CD4-positive, alpha-beta memory T cell (primary cell): ENCODE measurements at regions not wholly inside any gene's neighbourhood (a gene's known extent, or its start where the extent isn't known, plus 50 kb on each side); places are given as distances from the start of the nearest gene placed in this dataset.

ENCODE experiments used
- CTCF ChIA-PET: fragments of 350-600 bp; sonication (Branson Sonifier 250); formaldehyde crosslinking; loops from one replicate; lab custom pipeline; 2021; ENCODE audit warnings: inconsistent platforms; ENCODE audit not compliant: partially characterized antibody; lab: Charles Lee
- POLR2A ChIA-PET: fragments of 350-600 bp; sonication (Branson Sonifier 250); formaldehyde crosslinking; loops from one replicate; lab custom pipeline; 2021; ENCODE audit not compliant: partially characterized antibody; lab: Charles Lee
- DNase-seq, 5 donors: peaks; one replicate each; pipeline versions ENCODE4 v3.0.0 to v3.0.0-alpha.2; 2020 to 2022; ENCODE audit warnings: mixed read lengths in 1 of 5
- H3K27ac ChIP-seq: one replicate; pipeline ENCODE4 v1.7.0; 2013; ENCODE audit warnings: low read depth, low read length
- H3K27me3 ChIP-seq: 2 replicates; pipeline ENCODE4 v1.7.0; 2013; ENCODE audit warnings: mild to moderate bottlenecking, low read length, moderate library complexity; ENCODE audit not compliant: insufficient read depth
- H3K36me3 ChIP-seq: 2 replicates; pipeline ENCODE4 v1.7.0; 2013; ENCODE audit warnings: mild to moderate bottlenecking, low read length, moderate library complexity; ENCODE audit not compliant: insufficient read depth
- H3K4me1 ChIP-seq: 2 replicates; pipeline ENCODE4 v1.7.0; 2013; ENCODE audit warnings: mild to moderate bottlenecking, low read length, moderate library complexity; ENCODE audit not compliant: insufficient read depth
- H3K4me3 ChIP-seq, 2 donors: one replicate each; pipeline ENCODE4 v1.7.0; 2013; ENCODE audit warnings: low read length in 2 of 2, mild to moderate bottlenecking in 1 of 2
- H3K9me3 ChIP-seq, 2 donors: one replicate each; pipeline ENCODE4 v1.7.0; 2013; ENCODE audit warnings: low read length in 2 of 2, control low read depth in 1 of 2; ENCODE audit not compliant: control insufficient read depth in 1 of 2
- H3K27ac Mint-ChIP-seq, 7 donors: one replicate each; pipeline ENCODE4 v1.8.0; 2020 to 2021; ENCODE audit warnings: mixed read lengths in 7 of 7, mild to moderate bottlenecking in 6 of 7, inconsistent platforms in 3 of 7, moderate library complexity in 3 of 7
- H3K27me3 Mint-ChIP-seq, 2 donors: one replicate each; pipeline ENCODE4 v1.8.0; 2020 to 2021; ENCODE audit warnings: mixed read lengths in 2 of 2
- H3K36me3 Mint-ChIP-seq, 2 donors: one replicate each; pipeline ENCODE4 v1.8.0; 2020 to 2021; ENCODE audit warnings: mixed read lengths in 2 of 2, inconsistent platforms in 1 of 2, mild to moderate bottlenecking in 1 of 2
- H3K4me1 Mint-ChIP-seq, 4 donors: one replicate each; pipeline ENCODE4 v1.8.0; 2020 to 2021; ENCODE audit warnings: mixed read lengths in 4 of 4, mild to moderate bottlenecking in 1 of 4
- H3K4me3 Mint-ChIP-seq, 8 donors: one replicate each; pipeline ENCODE4 v1.8.0; 2020 to 2021; ENCODE audit warnings: mixed read lengths in 8 of 8, mild to moderate bottlenecking in 7 of 8, moderate library complexity in 6 of 8, inconsistent platforms in 3 of 8
- H3K9me3 Mint-ChIP-seq, 8 donors: one replicate each; pipeline ENCODE4 v1.8.0; 2020 to 2021; ENCODE audit warnings: mixed read lengths in 8 of 8, mild to moderate bottlenecking in 5 of 8, inconsistent platforms in 3 of 8, moderate library complexity in 1 of 8
- intact Hi-C: fragments of 100-400 bp; cut with micrococcal nuclease; formaldehyde crosslinking; loops from one replicate; pipeline ENCODE4 v1.15.1; 2023

GRCh38 chr2:23132823-23133595, 252.0 kb upstream of the KLHL29 start:
- H3K27ac ChIP-seq = no peak overlapping the region
- Mint-ChIP-seq H3K27me3 (peaks cover 4 to 12% of the 10 kb centered on the region in 2 donors), H3K36me3 (no peaks in the 10 kb centered on the region), H3K4me3 (no peak overlapping the region), H3K9me3 (peaks cover 0 to 8% (median 0%) of the 10 kb centered on the region in 8 donors), H3K27ac (no peak overlapping the region), H3K4me1 (no peaks in the 10 kb centered on the region)
- no peak for DNase-seq
- H3K9me3 ChIP-seq = no peaks in the 10 kb centered on the region
- H3K4me1 ChIP-seq = no peaks in the 10 kb centered on the region
- no peaks in the 10 kb centered on the region for H3K36me3 ChIP-seq
- H3K4me3 ChIP-seq = no peak overlapping the region
- intact Hi-C loops = no loop called here
- no peaks in the 10 kb centered on the region for H3K27me3 ChIP-seq
- CTCF ChIA-PET = no interaction called here
- POLR2A ChIA-PET = no interaction called here

- CTCF ChIA-PET = no interaction called here
- Mint-ChIP-seq H3K4me1 (no peaks in the 10 kb centered on the region), H3K4me3 (no peak overlapping the region), H3K27me3 (peaks cover 5 to 9% of the 10 kb centered on the region in 2 donors), H3K27ac (no peak overlapping the region), H3K36me3 (no peaks in the 10 kb centered on the region), H3K9me3 (peaks cover 0 to 8% (median 0%) of the 10 kb centered on the region in 8 donors)
- no peaks in the 10 kb centered on the region for H3K27me3 ChIP-seq
- DNase-seq = no peak
- no peaks in the 10 kb centered on the region for H3K36me3 ChIP-seq
- H3K27ac ChIP-seq = no peak overlapping the region
- POLR2A ChIA-PET = no interaction called here
- H3K4me3 ChIP-seq = peak overlapping the region in 1 of 2 donors; percentile 7
- H3K9me3 ChIP-seq = no peaks in the 10 kb centered on the region
- no peaks in the 10 kb centered on the region for H3K4me1 ChIP-seq
- intact Hi-C loops = no loop called here
These were observed 250.3 kb upstream of the KLHL29 start for GRCh38 chr2:23134726-23135125.

DNA sequence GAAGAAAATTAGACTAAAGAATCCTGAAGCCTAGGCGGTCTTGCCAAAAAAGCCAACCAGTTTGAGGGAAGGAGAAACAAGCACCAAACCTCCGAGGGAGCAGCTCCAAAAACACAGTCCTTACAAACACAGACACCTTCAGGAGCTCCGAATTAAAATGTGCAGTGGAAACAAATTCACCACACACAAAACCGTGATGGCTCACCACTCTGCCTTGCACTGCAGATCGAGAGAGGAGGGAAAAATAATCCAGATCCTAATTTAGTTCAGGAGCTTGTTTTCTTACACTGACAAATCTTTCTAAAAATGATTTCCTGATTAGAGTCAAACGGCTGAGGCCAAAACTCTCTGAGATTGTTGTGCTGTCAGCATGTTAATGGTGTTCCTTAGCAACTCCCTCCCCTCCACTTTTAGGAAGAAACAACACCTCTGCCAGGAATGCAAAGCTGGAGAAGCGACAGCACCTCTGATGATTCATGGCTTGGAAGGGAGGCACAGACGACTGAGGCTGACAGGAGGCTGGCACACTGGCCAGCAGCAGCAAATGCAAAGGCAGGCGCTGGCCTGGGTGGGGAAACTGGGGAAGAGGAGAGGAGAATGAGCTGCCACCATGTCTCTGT, 249.4 kb upstream of the KLHL29 start:
- Histone ChIP-seq H3K27me3 (no peaks in the 10 kb centered on the region), H3K9me3 (no peaks in the 10 kb centered on the region), H3K27ac (no peak overlapping the region), H3K4me3 (no peak overlapping the region), H3K4me1 (no peaks in the 10 kb centered on the region), H3K36me3 (no peaks in the 10 kb centered on the region)
- H3K36me3 Mint-ChIP-seq = no peaks in the 10 kb centered on the region
- intact Hi-C loops = no loop called here
- POLR2A ChIA-PET = no interaction called here
- no peak for DNase-seq
- H3K4me1 Mint-ChIP-seq = no peaks in the 10 kb centered on the region
- H3K27ac Mint-ChIP-seq = no peak overlapping the region
- peaks cover 5 to 9% of the 10 kb centered on the region in 2 donors for H3K27me3 Mint-ChIP-seq
- peaks cover 0 to 7% (median 0%) of the 10 kb centered on the region in 8 donors for H3K9me3 Mint-ChIP-seq
- no peak overlapping the region for H3K4me3 Mint-ChIP-seq
- CTCF ChIA-PET = no interaction called here

DNA sequence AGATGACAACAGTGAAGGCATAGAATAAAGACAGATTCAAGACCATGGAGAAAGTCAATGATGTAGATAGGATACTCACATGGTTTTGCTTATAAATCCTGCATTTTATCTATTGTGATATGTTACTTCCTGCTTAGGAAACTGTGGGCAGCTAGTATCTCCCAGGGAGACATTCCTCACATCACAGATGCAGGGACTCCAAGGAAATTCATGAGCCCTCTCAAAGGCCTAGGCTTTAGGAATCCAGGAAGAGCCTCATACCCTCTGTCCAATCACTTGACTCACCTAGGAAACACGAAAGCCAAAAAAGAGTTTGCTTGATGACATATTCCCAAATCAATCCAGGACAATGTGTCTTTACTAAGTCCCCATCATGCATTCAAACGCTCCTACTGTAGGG, 247.8 kb upstream of the KLHL29 start:
- Mint-ChIP-seq H3K4me1 (no peaks in the 10 kb centered on the region), H3K4me3 (no peak overlapping the region), H3K36me3 (no peaks in the 10 kb centered on the region), H3K27ac (no peak overlapping the region), H3K27me3 (peaks cover 5 to 9% of the 10 kb centered on the region in 2 donors), H3K9me3 (peaks cover 0 to 3% (median 0%) of the 10 kb centered on the region in 8 donors)
- H3K4me1 ChIP-seq = no peaks in the 10 kb centered on the region
- no peak overlapping the region for H3K27ac ChIP-seq
- no peak overlapping the region for H3K4me3 ChIP-seq
- no peaks in the 10 kb centered on the region for H3K9me3 ChIP-seq
- H3K27me3 ChIP-seq = no peaks in the 10 kb centered on the region
- ChIA-PET POLR2A (no interaction called here), CTCF (no interaction called here)
- H3K36me3 ChIP-seq = no peaks in the 10 kb centered on the region
- intact Hi-C loops = no loop called here
- DNase-seq = no peak

GRCh38 chr2:23138701-23139100, 246.3 kb upstream of the KLHL29 start:
- no peak for DNase-seq
- no peaks in the 10 kb centered on the region for H3K36me3 Mint-ChIP-seq
- no peaks in the 10 kb centered on the region for H3K4me1 Mint-ChIP-seq
- H3K4me3 Mint-ChIP-seq = no peak overlapping the region
- intact Hi-C loops = no loop called here
- ChIA-PET CTCF (no interaction called here), POLR2A (no interaction called here)
- H3K27ac ChIP-seq = no peak overlapping the region
- H3K9me3 Mint-ChIP-seq = no peaks in the 10 kb centered on the region
- H3K27me3 ChIP-seq = no peaks in the 10 kb centered on the region
- H3K4me1 ChIP-seq = no peaks in the 10 kb centered on the region
- H3K9me3 ChIP-seq = no peaks in the 10 kb centered on the region
- no peaks in the 10 kb centered on the region for H3K36me3 ChIP-seq
- no peak overlapping the region for H3K4me3 ChIP-seq
- peaks cover 4 to 9% of the 10 kb centered on the region in 2 donors for H3K27me3 Mint-ChIP-seq
- H3K27ac Mint-ChIP-seq = no peak overlapping the region

- no peaks in the 10 kb centered on the region for H3K27me3 ChIP-seq
- no peaks in the 10 kb centered on the region for H3K4me1 ChIP-seq
- Mint-ChIP-seq H3K36me3 (no peaks in the 10 kb centered on the region), H3K9me3 (peaks cover 0 to 2% (median 0%) of the 10 kb centered on the region in 8 donors), H3K27ac (no peak overlapping the region), H3K4me1 (no peaks in the 10 kb centered on the region), H3K4me3 (no peak overlapping the region), H3K27me3 (peaks cover 1 to 5% of the 10 kb centered on the region in 2 donors)
- no peak overlapping the region for H3K27ac ChIP-seq
- H3K4me3 ChIP-seq = no peak overlapping the region
- DNase-seq = no peak
- no peaks in the 10 kb centered on the region for H3K9me3 ChIP-seq
- CTCF ChIA-PET = no interaction called here
- POLR2A ChIA-PET = no interaction called here
- intact Hi-C loops = no loop called here
- H3K36me3 ChIP-seq = no peaks in the 10 kb centered on the region
These were observed 239.5 kb upstream of the KLHL29 start for GRCh38 chr2:23145460-23145859.

DNA sequence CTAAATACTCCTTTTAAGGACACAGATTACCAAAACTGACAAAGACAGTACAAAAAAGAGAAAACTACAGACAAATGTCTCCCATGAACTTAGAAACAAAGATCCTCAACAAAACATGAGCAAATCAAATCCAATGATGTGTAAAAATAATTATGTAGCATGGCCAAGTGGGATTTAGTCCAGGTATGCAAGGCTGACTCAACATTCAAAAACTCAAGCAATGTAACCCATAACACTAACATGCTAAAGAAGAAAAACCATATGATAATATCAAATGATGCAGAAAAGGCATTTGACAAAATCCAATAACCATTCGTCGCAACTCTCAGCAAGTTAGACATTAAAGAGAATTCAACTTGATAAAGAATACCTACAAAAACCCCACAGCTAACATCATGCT, 239.0 kb upstream of the KLHL29 start:
- Mint-ChIP-seq H3K27me3 (peaks cover 1 to 8% of the 10 kb centered on the region in 2 donors), H3K36me3 (no peaks in the 10 kb centered on the region), H3K9me3 (peaks cover 0 to 2% (median 0%) of the 10 kb centered on the region in 8 donors), H3K4me3 (no peak overlapping the region), H3K4me1 (no peaks in the 10 kb centered on the region), H3K27ac (no peak overlapping the region)
- no peaks in the 10 kb centered on the region for H3K27me3 ChIP-seq
- DNase-seq = no peak
- POLR2A ChIA-PET = no interaction called here
- H3K36me3 ChIP-seq = no peaks in the 10 kb centered on the region
- H3K4me3 ChIP-seq = no peak overlapping the region
- CTCF ChIA-PET = no interaction called here
- H3K9me3 ChIP-seq = no peaks in the 10 kb centered on the region
- H3K4me1 ChIP-seq = no peaks in the 10 kb centered on the region
- H3K27ac ChIP-seq = no peak overlapping the region
- intact Hi-C loops = no loop called here
